PFSK-1 (cell line): ENCODE measurements at regions not wholly inside any gene's neighbourhood (a gene's known extent, or its start where the extent isn't known, plus 50 kb on each side); places are given as distances from the start of the nearest gene placed in this dataset.

Source experiments
- POLR2AphosphoS5 ChIP-seq: IDR thresholded peaks from 2 replicates; pipeline ENCODE4 v1.6.1; 2012; ENCODE audit warnings: low read depth, mild to moderate bottlenecking, control low read depth, low read length, moderate library complexity
- TAF1 ChIP-seq: IDR thresholded peaks from 2 replicates; pipeline ENCODE4 v1.6.1; 2012; ENCODE audit warnings: low read length, control low read depth, borderline replicate concordance; ENCODE audit not compliant: insufficient read depth

GRCh38 chr19:30739394-30739793 lies 367.2 kb downstream of the ZNF536 start:
- TF ChIP-seq POLR2AphosphoS5 (no peak), TAF1 (no peak)
